GM21717 (cell line): ENCODE measurements at regions not wholly inside any gene's neighbourhood (a gene's known extent, or its start where the extent isn't known, plus 50 kb on each side); places are given as distances from the start of the nearest gene placed in this dataset.
A peak's percentile ranks its signal among the peaks of the same experiment; 100 is the strongest.

ENCODE experiments used
- ATAC-seq: cut with Tn5 transposase; IDR thresholded peaks from one replicate; pipeline ENCODE4 v1.9.1; 2021; ENCODE audit warnings: mild to moderate bottlenecking, moderate library complexity; ENCODE audit not compliant: unreplicated experiment

- peak; percentile 51 for ATAC-seq
These were observed 138.1 kb downstream of the TMCO5A start for GRCh38 chr15:38072348-38073177.

- ATAC-seq, result no peak
These were observed 138.9 kb downstream of the TMCO5A start for GRCh38 chr15:38073178-38073946.

GRCh38 chr15:38074029-38074428 lies 139.6 kb downstream of the TMCO5A start:
- no peak for ATAC-seq

- no peak for ATAC-seq
These were observed 141.0 kb downstream of the TMCO5A start for GRCh38 chr15:38075466-38075865.

- ATAC-seq, result no peak
These were observed 142.3 kb downstream of the TMCO5A start for GRCh38 chr15:38076786-38077185.

GRCh38 chr15:38079236-38079635 lies 144.8 kb downstream of the TMCO5A start:
- ATAC-seq, result no peak

- ATAC-seq, result no peak
These were observed 146.3 kb downstream of the TMCO5A start for GRCh38 chr15:38080651-38081275.

GRCh38 chr15:38084289-38084688 lies 149.8 kb downstream of the TMCO5A start:
- peak; percentile 65 for ATAC-seq

GRCh38 chr15:38085114-38085513 lies 150.7 kb downstream of the TMCO5A start:
- peak; percentile 83 for ATAC-seq

GRCh38 chr15:38085931-38086568 lies 151.6 kb downstream of the TMCO5A start:
- peak; percentile 37 for ATAC-seq

- no peak for ATAC-seq
These were observed 152.2 kb downstream of the TMCO5A start for GRCh38 chr15:38086611-38087010.

- no peak for ATAC-seq
These were observed 154.5 kb downstream of the TMCO5A start for GRCh38 chr15:38088971-38089370.

GRCh38 chr15:38090223-38090622 lies 155.8 kb downstream of the TMCO5A start:
- ATAC-seq, result no peak

- no peak for ATAC-seq
These were observed 156.2 kb downstream of the TMCO5A start for GRCh38 chr15:38090678-38091077.

GRCh38 chr15:38091078-38091645 lies 156.7 kb downstream of the TMCO5A start:
- no peak for ATAC-seq

- no peak for ATAC-seq
These were observed 158.7 kb upstream of the SPRED1 start for GRCh38 chr15:38093931-38094330.

GRCh38 chr15:38102972-38103371 lies 149.7 kb upstream of the SPRED1 start:
- no peak for ATAC-seq

GRCh38 chr15:38103564-38103963 lies 149.1 kb upstream of the SPRED1 start:
- no peak for ATAC-seq

GRCh38 chr15:38111070-38111469 lies 141.6 kb upstream of the SPRED1 start:
- no peak for ATAC-seq

- ATAC-seq, result no peak
These were observed 140.2 kb upstream of the SPRED1 start for GRCh38 chr15:38112406-38112805.

GRCh38 chr15:38115121-38115520 lies 137.5 kb upstream of the SPRED1 start:
- ATAC-seq, result no peak
